Activated naive CD8-positive, alpha-beta T cell treated with anti-CD3 and anti-CD28 coated beads for 36 hours (primary cell): ENCODE measurements at regions not wholly inside any gene's neighbourhood (a gene's known extent, or its start where the extent isn't known, plus 50 kb on each side); places are given as distances from the start of the nearest gene placed in this dataset.

Source experiments
- DNase-seq: peaks from one replicate; pipeline ENCODE4 v3.0.0; 2021
- H3K27ac Mint-ChIP-seq: one replicate; pipeline ENCODE4 v1.8.0; 2022; ENCODE audit warnings: mild to moderate bottlenecking, moderate library complexity, mixed read lengths
- H3K27me3 Mint-ChIP-seq: one replicate; pipeline ENCODE4 v1.8.0; 2022; ENCODE audit warnings: mild to moderate bottlenecking, mixed read lengths
- H3K36me3 Mint-ChIP-seq: one replicate; pipeline ENCODE4 v1.8.0; 2021; ENCODE audit warnings: mild to moderate bottlenecking, mixed read lengths
- H3K4me1 Mint-ChIP-seq: one replicate; pipeline ENCODE4 v1.8.0; 2021; ENCODE audit warnings: mixed read lengths
- H3K4me3 Mint-ChIP-seq: one replicate; pipeline ENCODE4 v1.8.0; 2022; ENCODE audit warnings: mild to moderate bottlenecking, moderate library complexity, mixed read lengths
- H3K9me3 Mint-ChIP-seq: one replicate; pipeline ENCODE4 v1.8.0; 2022; ENCODE audit warnings: mixed read lengths

GRCh38 chr10:112095731-112096130 is 87.8 kb downstream of the GPAM start:
- no peak overlapping the region for H3K27ac Mint-ChIP-seq
- H3K4me3 Mint-ChIP-seq = no peak overlapping the region
- H3K36me3 Mint-ChIP-seq = no peaks in the 10 kb centered on the region
- H3K9me3 Mint-ChIP-seq = no peaks in the 10 kb centered on the region
- peaks cover 13% of the 10 kb centered on the region for H3K27me3 Mint-ChIP-seq
- no peak for DNase-seq
- no peaks in the 10 kb centered on the region for H3K4me1 Mint-ChIP-seq

DNA sequence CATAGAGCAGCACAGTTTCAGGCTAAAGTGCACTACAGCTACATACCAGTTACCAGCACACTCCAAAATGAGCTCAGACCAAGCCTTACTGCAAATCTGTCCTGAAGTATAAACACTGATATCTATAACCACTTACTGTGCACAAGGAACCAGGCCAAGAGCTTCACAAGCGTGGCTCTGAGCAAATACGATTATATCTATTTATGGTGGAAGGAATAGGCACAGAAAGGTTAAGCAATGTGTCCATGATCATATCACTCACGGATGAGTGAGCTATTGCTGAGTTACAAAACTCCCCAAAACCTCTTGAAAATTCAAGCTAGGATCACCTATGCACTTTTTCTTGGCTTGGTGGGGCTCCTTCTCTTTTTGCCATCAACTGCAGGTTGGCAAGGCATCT is 84.9 kb downstream of the GPAM start:
- Mint-ChIP-seq H3K27ac (no peak overlapping the region), H3K4me1 (no peaks in the 10 kb centered on the region), H3K27me3 (peaks cover 25% of the 10 kb centered on the region)

More for the DNA sequence above, 84.9 kb downstream of the GPAM start:
- no peak overlapping the region for H3K4me3 Mint-ChIP-seq
- H3K9me3 Mint-ChIP-seq = no peaks in the 10 kb centered on the region
- DNase-seq = no peak
- no peaks in the 10 kb centered on the region for H3K36me3 Mint-ChIP-seq
